ENCODE measurements at regions not wholly inside any gene's neighbourhood (a gene's known extent, or its start where the extent isn't known, plus 50 kb on each side); places are given as distances from the start of the nearest gene placed in this dataset.

DNA sequence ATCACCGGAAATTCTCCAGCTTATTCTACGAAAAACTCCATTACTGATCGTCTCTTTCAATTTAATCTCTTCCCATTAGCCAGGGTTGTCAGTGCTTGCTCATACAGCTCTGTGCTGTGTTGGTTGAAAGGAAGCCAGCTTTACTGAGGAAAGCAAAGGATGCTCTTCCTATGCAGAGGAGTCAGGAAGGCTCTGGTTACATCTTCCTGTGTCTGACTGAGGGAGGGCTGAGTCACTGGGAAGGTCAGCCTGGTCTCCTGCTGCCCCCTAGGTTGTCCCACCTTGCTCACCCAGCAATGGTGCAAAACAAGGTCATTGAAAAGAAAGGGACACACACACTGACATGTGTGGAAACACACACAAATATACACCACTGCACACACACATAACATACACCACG, 975.6 kb downstream of the DCDC2C start:
- TF ChIP-seq POLR2AphosphoS5 (IDR thresholded peaks at IDR 0.05; ENCODE audit: low read depth, low read length), result no peak
- TF ChIP-seq, protein P1, sequence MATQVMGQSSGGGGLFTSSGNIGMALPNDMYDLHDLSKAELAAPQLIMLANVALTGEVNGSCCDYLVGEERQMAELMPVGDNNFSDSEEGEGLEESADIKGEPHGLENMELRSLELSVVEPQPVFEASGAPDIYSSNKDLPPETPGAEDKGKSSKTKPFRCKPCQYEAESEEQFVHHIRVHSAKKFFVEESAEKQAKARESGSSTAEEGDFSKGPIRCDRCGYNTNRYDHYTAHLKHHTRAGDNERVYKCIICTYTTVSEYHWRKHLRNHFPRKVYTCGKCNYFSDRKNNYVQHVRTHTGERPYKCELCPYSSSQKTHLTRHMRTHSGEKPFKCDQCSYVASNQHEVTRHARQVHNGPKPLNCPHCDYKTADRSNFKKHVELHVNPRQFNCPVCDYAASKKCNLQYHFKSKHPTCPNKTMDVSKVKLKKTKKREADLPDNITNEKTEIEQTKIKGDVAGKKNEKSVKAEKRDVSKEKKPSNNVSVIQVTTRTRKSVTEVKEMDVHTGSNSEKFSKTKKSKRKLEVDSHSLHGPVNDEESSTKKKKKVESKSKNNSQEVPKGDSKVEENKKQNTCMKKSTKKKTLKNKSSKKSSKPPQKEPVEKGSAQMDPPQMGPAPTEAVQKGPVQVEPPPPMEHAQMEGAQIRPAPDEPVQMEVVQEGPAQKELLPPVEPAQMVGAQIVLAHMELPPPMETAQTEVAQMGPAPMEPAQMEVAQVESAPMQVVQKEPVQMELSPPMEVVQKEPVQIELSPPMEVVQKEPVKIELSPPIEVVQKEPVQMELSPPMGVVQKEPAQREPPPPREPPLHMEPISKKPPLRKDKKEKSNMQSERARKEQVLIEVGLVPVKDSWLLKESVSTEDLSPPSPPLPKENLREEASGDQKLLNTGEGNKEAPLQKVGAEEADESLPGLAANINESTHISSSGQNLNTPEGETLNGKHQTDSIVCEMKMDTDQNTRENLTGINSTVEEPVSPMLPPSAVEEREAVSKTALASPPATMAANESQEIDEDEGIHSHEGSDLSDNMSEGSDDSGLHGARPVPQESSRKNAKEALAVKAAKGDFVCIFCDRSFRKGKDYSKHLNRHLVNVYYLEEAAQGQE (IDR thresholded peaks at IDR 0.05; ENCODE audit: insufficient read depth in 1 of 2, low read depth in 2 of 2, low read length in 2 of 2), result no peak
- TF ChIP-seq SIN3A (IDR thresholded peaks at IDR 0.05; ENCODE audit: borderline replicate concordance, insufficient read depth, low read length), result no peak
- no peak for TF ChIP-seq TAF1 (IDR thresholded peaks at IDR 0.05; ENCODE audit: borderline replicate concordance, insufficient read depth, low read length)
- TF ChIP-seq FOXP2 (optimal IDR thresholded peaks at IDR 0.05; ENCODE audit: borderline replicate concordance, extremely low read depth, extremely low read length, insufficient read depth), result peak; percentile 65
